ENCODE measurements at regions not wholly inside any gene's neighbourhood (a gene's known extent, or its start where the extent isn't known, plus 50 kb on each side); places are given as distances from the start of the nearest gene placed in this dataset.
A peak's percentile ranks its signal among the peaks of the same experiment; 100 is the strongest.

GRCh38 chr21:35239811-35240219, 190.7 kb upstream of the RUNX1 start:
- ATAC-seq (ENCODE audit: low FRiP score) (no peak), DNase-seq (ENCODE audit: low spot score) (no peak)
- TF ChIP-seq CTCF (IDR thresholded peaks at IDR 0.05), result no peak

GRCh38 chr21:35238119-35238518, 189.0 kb upstream of the RUNX1 start:
- TF ChIP-seq CTCF (IDR thresholded peaks at IDR 0.05), result no peak
- ATAC-seq (ENCODE audit: low FRiP score) (no peak), DNase-seq (ENCODE audit: low spot score) (no peak)

GRCh38 chr21:35237287-35237686, 188.2 kb upstream of the RUNX1 start:
- DNase-seq (ENCODE audit: low spot score) (no peak), ATAC-seq (ENCODE audit: low FRiP score) (no peak)
- TF ChIP-seq CTCF (IDR thresholded peaks at IDR 0.05), result no peak

GRCh38 chr21:35236090-35236489, 187.0 kb upstream of the RUNX1 start:
- no peak for ATAC-seq (ENCODE audit: low FRiP score)
- DNase-seq (ENCODE audit: low spot score), result no peak
- no peak for TF ChIP-seq CTCF (IDR thresholded peaks at IDR 0.05)

DNA sequence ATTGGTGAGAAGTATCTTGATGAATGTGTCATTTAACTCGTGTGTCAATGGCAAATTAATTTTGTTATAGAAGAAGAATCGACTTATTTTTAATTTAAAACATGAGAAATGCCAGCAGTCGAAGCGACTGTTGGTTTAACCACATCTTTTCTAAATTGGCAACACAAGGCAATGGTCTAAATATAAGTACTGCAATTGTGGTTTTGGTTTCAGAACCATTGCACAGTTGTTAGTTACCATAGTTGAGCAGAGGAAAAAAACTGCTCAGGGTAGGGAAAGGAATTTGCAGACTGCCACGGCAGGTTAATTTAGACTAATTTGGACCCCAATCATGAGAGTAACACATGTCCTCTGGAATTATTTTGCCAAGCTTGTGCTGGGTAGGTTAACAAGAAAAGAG, 185.6 kb upstream of the RUNX1 start:
- TF ChIP-seq CTCF (IDR thresholded peaks at IDR 0.05), result no peak
- DNase-seq (ENCODE audit: low spot score) (no peak), ATAC-seq (ENCODE audit: low FRiP score) (no peak)

DNA sequence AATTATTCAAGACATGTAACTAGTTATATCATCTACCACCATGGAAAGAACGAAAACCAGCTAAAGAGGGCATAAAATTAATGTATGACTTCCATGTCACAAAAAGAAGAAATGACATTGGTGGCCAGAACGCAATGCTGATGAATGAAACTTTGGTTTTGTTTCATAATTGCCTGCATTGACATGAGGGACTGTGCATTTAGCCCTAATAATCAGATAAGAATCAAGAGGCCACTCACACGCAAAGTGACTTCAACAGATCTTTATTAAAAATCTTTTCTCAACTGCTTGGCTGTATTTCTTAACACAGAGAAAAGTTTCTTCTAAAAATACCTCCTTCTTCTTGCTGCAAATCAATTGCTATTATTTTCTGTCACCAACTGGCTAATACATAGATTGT, 184.7 kb upstream of the RUNX1 start:
- ATAC-seq (ENCODE audit: low FRiP score), result no peak
- no peak for DNase-seq (ENCODE audit: low spot score)
- no peak for TF ChIP-seq CTCF (IDR thresholded peaks at IDR 0.05)

DNA sequence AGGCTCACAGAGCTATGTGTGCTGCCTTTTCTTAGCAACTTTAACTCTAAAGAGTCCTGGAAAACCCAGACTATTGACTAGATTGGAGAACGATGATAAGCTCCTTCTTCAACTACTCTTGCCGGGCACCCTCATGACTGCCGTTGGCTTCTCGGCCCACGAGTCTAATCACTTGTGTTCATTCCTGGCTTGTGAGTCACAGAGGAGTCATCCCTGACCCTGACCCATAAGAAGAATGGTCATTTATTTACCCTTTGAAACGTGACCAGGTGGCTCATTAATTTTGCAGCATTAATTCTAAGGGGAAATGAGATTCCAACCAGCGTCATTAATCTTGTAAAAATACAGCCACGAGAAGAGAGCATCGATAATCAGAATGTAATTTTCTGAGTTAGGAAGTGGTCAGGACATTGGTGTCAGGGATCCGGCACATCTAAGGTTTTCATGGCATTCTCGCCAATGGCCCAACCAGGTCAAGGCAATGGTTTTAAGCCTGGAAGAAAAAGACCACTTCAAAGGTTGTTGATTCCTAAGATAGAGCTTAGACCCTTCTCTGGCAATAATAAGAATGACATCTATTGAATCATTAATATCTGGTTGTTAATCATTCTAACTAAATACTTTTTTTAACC, 183.6 kb upstream of the RUNX1 start:
- peak; percentile 59 for ATAC-seq (ENCODE audit: low FRiP score)
- DNase-seq (ENCODE audit: low spot score), result no peak
- no peak for TF ChIP-seq CTCF (IDR thresholded peaks at IDR 0.05)
